Trophoblast cell (in vitro differentiated cells and primary cell): ENCODE measurements at regions not wholly inside any gene's neighbourhood (a gene's known extent, or its start where the extent isn't known, plus 50 kb on each side); places are given as distances from the start of the nearest gene placed in this dataset.

Experiments used
- DNase-seq, 2 donors: peaks; one replicate each; pipeline ENCODE4 v3.0.0-alpha.2; 2016
- H2AFZ ChIP-seq: 2 replicates; pipeline ENCODE4 v1.6.1; 2013; ENCODE audit warnings: low read length, moderate library complexity, mild to moderate bottlenecking; ENCODE audit not compliant: insufficient read depth, poor library complexity
- H2AK5ac ChIP-seq: 2 replicates; pipeline ENCODE4 v1.6.1; 2013; ENCODE audit warnings: mild to moderate bottlenecking, low read length
- H2BK120ac ChIP-seq: 2 replicates; pipeline ENCODE4 v1.6.1; 2013; ENCODE audit warnings: low read length, mild to moderate bottlenecking, moderate library complexity; ENCODE audit not compliant: insufficient read depth, poor library complexity
- H2BK12ac ChIP-seq: 2 replicates; pipeline ENCODE4 v1.6.1; 2013; ENCODE audit warnings: mild to moderate bottlenecking, low read length, moderate library complexity
- H2BK5ac ChIP-seq: 2 replicates; pipeline ENCODE4 v1.6.1; 2013; ENCODE audit warnings: low read length, low read depth, moderate library complexity, mild to moderate bottlenecking; ENCODE audit not compliant: poor library complexity
- H3K14ac ChIP-seq: 2 replicates; pipeline ENCODE4 v1.6.1; 2013; ENCODE audit warnings: mild to moderate bottlenecking, low read length
- H3K18ac ChIP-seq: 2 replicates; pipeline ENCODE4 v1.6.1; 2013; ENCODE audit warnings: mild to moderate bottlenecking, low read length
- H3K23ac ChIP-seq: 2 replicates; pipeline ENCODE4 v1.6.1; 2013; ENCODE audit warnings: low read length
- H3K27ac ChIP-seq: 2 replicates; pipeline ENCODE4 v1.5.1; 2013; ENCODE audit warnings: low read depth, mild to moderate bottlenecking, inconsistent platforms, low read length, moderate library complexity
- H3K27me3 ChIP-seq: 2 replicates; pipeline ENCODE4 v1.6.1; 2013; ENCODE audit warnings: inconsistent platforms, mild to moderate bottlenecking, low read length, moderate library complexity; ENCODE audit not compliant: insufficient read depth
- H3K36me3 ChIP-seq, 2 experiments: 1 replicate in 1 of 2; 2 replicates in 1 of 2; pipeline ENCODE4 v1.6.1; 2013; ENCODE audit warnings: low read length in 2 of 2, mild to moderate bottlenecking in 2 of 2, moderate library complexity in 1 of 2; ENCODE audit not compliant: insufficient read depth in 2 of 2, control insufficient read depth in 1 of 2
- H3K4ac ChIP-seq: 2 replicates; pipeline ENCODE4 v1.6.1; 2013; ENCODE audit warnings: low read depth, mild to moderate bottlenecking, low read length, moderate library complexity
- H3K4me1 ChIP-seq, 2 experiments: 1 replicate in 1 of 2; 2 replicates in 1 of 2; pipeline ENCODE4 v1.6.1; 2013; ENCODE audit warnings: low read length in 2 of 2, mild to moderate bottlenecking in 2 of 2, moderate library complexity in 1 of 2; ENCODE audit not compliant: insufficient read depth in 2 of 2, control insufficient read depth in 1 of 2
- H3K4me2 ChIP-seq: 2 replicates; pipeline ENCODE4 v1.6.1; 2013; ENCODE audit warnings: inconsistent platforms, mild to moderate bottlenecking, low read length, moderate library complexity
- H3K4me3 ChIP-seq: 2 replicates; pipeline ENCODE4 v1.5.1; 2013; ENCODE audit warnings: mild to moderate bottlenecking, low read depth, low read length, inconsistent platforms
- H3K79me1 ChIP-seq: one replicate; pipeline ENCODE4 v1.6.1; 2013; ENCODE audit warnings: low read length
- H3K79me2 ChIP-seq: 2 replicates; pipeline ENCODE4 v1.6.1; 2013; ENCODE audit warnings: low read length, mild to moderate bottlenecking; ENCODE audit not compliant: control insufficient read depth, insufficient read depth, poor library complexity
- H3K9ac ChIP-seq: 2 replicates; pipeline ENCODE4 v1.6.1; 2013; ENCODE audit warnings: mild to moderate bottlenecking, low read length
- H3K9me3 ChIP-seq: 2 replicates; pipeline ENCODE4 v1.6.1; 2013; ENCODE audit warnings: low read depth, mild to moderate bottlenecking, control low read depth, inconsistent platforms, low read length; ENCODE audit not compliant: insufficient read depth
- H4K12ac ChIP-seq: 2 replicates; pipeline ENCODE4 v1.6.1; 2013; ENCODE audit warnings: low read depth, mild to moderate bottlenecking, low read length, moderate library complexity
- H4K8ac ChIP-seq: 2 replicates; pipeline ENCODE4 v1.6.1; 2013; ENCODE audit warnings: low read depth, mild to moderate bottlenecking, low read length, moderate library complexity
- H4K91ac ChIP-seq: one replicate; pipeline ENCODE4 v1.6.1; 2013; ENCODE audit warnings: low read depth, mild to moderate bottlenecking, low read length, moderate library complexity
- WGBS: extraction: QIAGEN DNeasy Blood & Tissue Kit; methylation state at CpG from one replicate; pipeline ENCODE4 v1.1.7; 2013; ENCODE audit warnings: missing lambda C conversion rate; ENCODE audit not compliant: insufficient read length, insufficient coverage; ENCODE audit errors: extremely low coverage; 5-methylcytosine and 5-hydroxymethylcytosine counted together

DNA sequence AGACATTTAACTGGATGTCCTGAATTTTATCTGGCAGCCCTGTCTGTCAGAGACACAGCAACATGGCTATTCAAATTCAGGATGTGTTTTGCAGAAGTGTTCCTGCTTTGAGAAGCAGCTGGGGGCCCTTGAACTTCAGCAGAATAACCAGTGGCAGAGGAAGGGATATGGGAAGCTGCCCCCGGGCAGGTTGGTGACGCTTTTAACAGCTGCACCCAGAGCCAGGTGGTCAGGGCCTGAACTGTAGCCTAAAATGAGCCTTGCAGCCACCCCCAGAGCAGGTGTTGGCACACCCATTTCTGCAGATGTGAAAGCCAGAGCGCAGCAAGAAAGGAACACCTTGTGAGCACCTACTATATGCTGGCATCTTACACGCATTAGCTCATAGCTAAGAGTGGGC, 128.7 kb upstream of the BOD1 start:
- peaks cover 14% of the 10 kb centered on the region in 2 experiments for H3K4me1 ChIP-seq
- no peak overlapping the region for H3K27ac ChIP-seq
- no peak overlapping the region for H3K23ac ChIP-seq
- H3K18ac ChIP-seq = no peak overlapping the region
- no peak overlapping the region for H3K9ac ChIP-seq
- H3K9me3 ChIP-seq = no peaks in the 10 kb centered on the region
- H4K91ac ChIP-seq = no peak overlapping the region
- no peaks in the 10 kb centered on the region for H3K79me2 ChIP-seq
- H3K4me3 ChIP-seq = no peak overlapping the region
- no peak overlapping the region for H3K14ac ChIP-seq
- no peak overlapping the region for H2AK5ac ChIP-seq
- H3K4ac ChIP-seq = no peak overlapping the region
- no peak overlapping the region for H3K4me2 ChIP-seq
- no peak overlapping the region for H2BK5ac ChIP-seq
- no peak overlapping the region for H2AFZ ChIP-seq
- no CpG with 5 or more reads among the region's 4 CpGs for WGBS
- no peaks in the 10 kb centered on the region for H3K27me3 ChIP-seq
- H2BK12ac ChIP-seq = peak overlapping the region; percentile 71
- DNase-seq = peak; percentile 78 to 82
- H4K12ac ChIP-seq = no peak overlapping the region
- no peaks in the 10 kb centered on the region for H3K36me3 ChIP-seq
- H2BK120ac ChIP-seq = no peak overlapping the region
- H4K8ac ChIP-seq = no peak overlapping the region
- peaks cover 11% of the 10 kb centered on the region for H3K79me1 ChIP-seq

DNA sequence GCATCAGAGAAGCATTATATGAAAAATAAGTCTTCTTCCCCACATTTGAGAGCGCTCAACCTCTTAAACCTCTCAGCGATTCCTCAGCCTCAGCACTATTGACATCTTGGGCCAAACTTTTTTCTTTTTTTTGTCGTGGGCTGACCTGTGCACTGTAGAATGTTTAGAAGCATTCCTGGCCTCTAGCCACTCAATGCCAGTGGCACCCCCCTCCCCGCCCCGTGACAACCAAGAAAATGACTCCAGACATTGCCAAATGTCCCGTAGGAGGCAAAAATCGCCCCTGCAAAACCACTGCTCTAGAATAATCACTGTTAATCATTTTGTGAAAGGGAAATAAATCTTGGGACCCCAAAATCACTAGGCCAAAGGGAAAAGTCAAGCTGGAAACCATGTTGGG, 129.1 kb upstream of the BOD1 start:
- Histone ChIP-seq H3K4me3 (no peak overlapping the region), H3K18ac (no peak overlapping the region), H3K4me2 (no peak overlapping the region), H3K4ac (no peak overlapping the region), H3K9ac (no peak overlapping the region), H2BK120ac (no peak overlapping the region), H3K79me2 (no peaks in the 10 kb centered on the region), H2AK5ac (no peak overlapping the region), H3K79me1 (peaks cover 11% of the 10 kb centered on the region), H2AFZ (no peak overlapping the region), H4K12ac (no peak overlapping the region), H3K23ac (no peak overlapping the region), H4K91ac (no peak overlapping the region), H3K4me1 (peaks cover 14% of the 10 kb centered on the region in 2 experiments), H3K27me3 (no peaks in the 10 kb centered on the region), H3K36me3 (no peaks in the 10 kb centered on the region), H3K14ac (no peak overlapping the region), H3K9me3 (no peaks in the 10 kb centered on the region), H2BK5ac (no peak overlapping the region), H4K8ac (no peak overlapping the region), H2BK12ac (peak overlapping the region; percentile 30), H3K27ac (no peak overlapping the region)
- no CpG with 5 or more reads among the region's 7 CpGs for WGBS
- no peak for DNase-seq

DNA sequence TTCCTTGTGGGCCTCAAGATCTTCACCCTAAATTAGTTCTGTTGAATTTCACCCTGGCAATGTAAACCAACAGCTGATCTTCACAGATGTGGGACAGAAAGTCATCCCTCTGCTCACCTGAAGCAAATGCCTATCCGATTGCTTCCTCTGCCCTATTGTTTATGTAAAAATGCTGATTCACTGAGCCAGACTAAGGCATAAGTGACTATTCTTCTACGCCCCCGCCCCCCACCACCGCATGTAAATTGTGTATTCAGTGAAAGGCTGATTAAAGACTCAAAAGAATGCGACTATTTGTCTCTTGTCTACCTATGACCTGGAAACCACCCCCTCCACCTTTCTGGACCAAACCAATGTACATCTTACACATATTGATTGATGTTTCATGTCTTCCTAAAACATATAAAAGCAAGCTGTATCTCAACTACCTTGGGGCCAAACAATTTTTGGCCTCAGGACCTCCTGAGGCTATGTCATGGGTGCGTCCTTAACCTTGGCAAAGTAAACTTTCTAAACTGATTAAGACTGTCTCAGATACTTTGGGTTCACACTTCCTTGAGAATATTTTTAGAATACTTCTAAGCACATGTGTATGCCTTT, 129.7 kb upstream of the BOD1 start:
- H3K4me1 ChIP-seq = peaks cover 14% of the 10 kb centered on the region in 2 experiments
- no peak overlapping the region for H2BK120ac ChIP-seq
- H3K4me2 ChIP-seq = no peak overlapping the region
- no CpG with 5 or more reads among the region's 6 CpGs for WGBS
- DNase-seq = no peak
- no peak overlapping the region for H2AK5ac ChIP-seq
- no peak overlapping the region for H2BK5ac ChIP-seq
- H3K79me2 ChIP-seq = no peaks in the 10 kb centered on the region
- no peak overlapping the region for H3K18ac ChIP-seq
- no peaks in the 10 kb centered on the region for H3K9me3 ChIP-seq
- peaks cover 11% of the 10 kb centered on the region for H3K79me1 ChIP-seq
- H2AFZ ChIP-seq = no peak overlapping the region
- H4K12ac ChIP-seq = no peak overlapping the region
- H3K14ac ChIP-seq = no peak overlapping the region
- no peaks in the 10 kb centered on the region for H3K36me3 ChIP-seq
- H4K91ac ChIP-seq = no peak overlapping the region
- no peak overlapping the region for H3K4ac ChIP-seq
- no peak overlapping the region for H2BK12ac ChIP-seq
- H3K27me3 ChIP-seq = no peaks in the 10 kb centered on the region
- no peak overlapping the region for H3K4me3 ChIP-seq
- no peak overlapping the region for H3K23ac ChIP-seq
- no peak overlapping the region for H3K27ac ChIP-seq
- H4K8ac ChIP-seq = no peak overlapping the region
- no peak overlapping the region for H3K9ac ChIP-seq

DNA sequence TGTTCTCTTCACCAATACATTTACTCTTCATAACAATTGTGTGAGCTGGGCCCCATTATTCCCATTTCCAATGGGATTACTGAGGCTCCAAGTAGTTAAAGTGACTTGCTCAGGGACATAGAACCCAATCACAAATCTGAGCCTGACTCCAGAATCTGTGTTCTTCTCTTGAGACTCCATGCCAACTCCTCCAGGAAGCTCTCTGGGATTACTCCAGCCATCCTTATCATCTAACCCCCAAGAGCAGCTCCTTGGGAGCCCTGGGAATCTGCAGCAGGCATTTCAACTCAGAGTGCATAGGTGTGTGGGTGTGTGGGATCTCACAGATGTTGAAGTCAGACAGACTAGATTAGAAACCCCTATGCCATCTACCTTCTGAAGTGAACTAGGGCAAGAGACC, 131.4 kb upstream of the BOD1 start:
- Histone ChIP-seq H3K9me3 (no peaks in the 10 kb centered on the region), H3K79me2 (no peaks in the 10 kb centered on the region), H4K91ac (no peak overlapping the region), H2BK12ac (no peak overlapping the region), H3K27ac (no peak overlapping the region), H2AFZ (no peak overlapping the region), H3K4me2 (no peak overlapping the region), H3K79me1 (peaks cover 11% of the 10 kb centered on the region), H3K14ac (no peak overlapping the region), H3K18ac (no peak overlapping the region), H3K9ac (no peak overlapping the region), H2AK5ac (no peak overlapping the region), H3K27me3 (no peaks in the 10 kb centered on the region), H2BK5ac (no peak overlapping the region), H2BK120ac (no peak overlapping the region), H3K36me3 (no peaks in the 10 kb centered on the region), H4K12ac (no peak overlapping the region), H3K23ac (no peak overlapping the region), H3K4ac (no peak overlapping the region), H3K4me3 (no peak overlapping the region), H4K8ac (no peak overlapping the region), H3K4me1 (peaks cover 14 to 17% of the 10 kb centered on the region in 2 experiments)
- DNase-seq = no peak
